HG02678 (cell line): ENCODE measurements at regions not wholly inside any gene's neighbourhood (a gene's known extent, or its start where the extent isn't known, plus 50 kb on each side); places are given as distances from the start of the nearest gene placed in this dataset.
A peak's percentile ranks its signal among the peaks of the same experiment; 100 is the strongest.

Experiments used
- ATAC-seq: cut with Tn5 transposase; IDR thresholded peaks from one replicate; pipeline ENCODE4 v1.9.1; 2021; ENCODE audit warnings: mild to moderate bottlenecking, moderate library complexity; ENCODE audit not compliant: unreplicated experiment

DNA sequence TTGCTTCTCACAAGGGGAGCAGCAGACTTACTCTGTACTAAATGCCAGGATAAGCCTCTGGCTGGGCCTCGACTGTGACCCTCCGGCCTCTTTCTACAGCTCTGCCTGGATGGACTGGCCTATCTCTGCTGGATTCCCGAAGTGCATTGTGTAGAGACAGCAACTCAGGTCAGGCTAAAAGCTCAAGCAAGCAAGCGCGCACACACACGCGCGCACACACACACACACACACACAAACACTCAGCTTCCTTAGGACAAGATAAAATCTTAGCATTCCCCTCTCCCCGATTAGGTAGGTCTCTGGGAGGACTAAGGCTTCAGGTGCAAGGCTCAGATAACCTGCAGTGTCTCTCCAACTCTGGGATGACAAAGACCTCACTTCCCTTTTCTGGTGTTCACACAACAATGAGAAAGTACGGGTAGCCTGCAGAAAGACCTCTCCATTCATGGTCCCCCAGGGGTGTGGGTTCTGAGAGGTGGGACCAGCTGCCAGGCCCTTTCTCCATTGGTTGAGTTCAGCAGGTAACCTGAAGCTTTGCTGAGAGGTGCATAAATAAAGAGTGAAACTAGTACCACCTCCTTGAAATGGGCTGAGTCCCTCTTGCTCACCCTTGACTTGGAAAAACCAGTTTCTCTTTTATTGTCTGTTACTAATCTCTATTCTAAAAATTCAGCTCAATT, 155.1 kb upstream of the CAMK1G start:
- ATAC-seq = no peak

DNA sequence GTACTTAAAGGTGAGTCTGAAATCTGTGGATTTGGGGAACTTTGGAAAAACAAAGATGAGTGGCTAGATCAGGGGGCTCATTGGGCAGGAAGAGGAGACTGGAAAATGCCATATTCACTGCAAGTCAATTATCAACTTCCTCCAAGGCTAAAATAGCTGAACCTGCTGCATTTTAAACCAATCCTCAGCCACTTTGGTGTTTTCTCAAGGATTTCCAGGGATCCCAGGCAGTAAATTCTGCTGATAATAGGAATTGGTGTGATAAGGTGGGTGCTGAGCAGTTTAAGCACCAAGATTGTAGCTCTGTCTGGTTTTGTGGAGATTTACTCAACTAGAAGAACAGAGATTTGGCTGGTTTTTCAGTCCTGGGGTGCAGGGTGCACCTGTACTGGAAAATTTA, 153.9 kb upstream of the CAMK1G start:
- no peak for ATAC-seq

DNA sequence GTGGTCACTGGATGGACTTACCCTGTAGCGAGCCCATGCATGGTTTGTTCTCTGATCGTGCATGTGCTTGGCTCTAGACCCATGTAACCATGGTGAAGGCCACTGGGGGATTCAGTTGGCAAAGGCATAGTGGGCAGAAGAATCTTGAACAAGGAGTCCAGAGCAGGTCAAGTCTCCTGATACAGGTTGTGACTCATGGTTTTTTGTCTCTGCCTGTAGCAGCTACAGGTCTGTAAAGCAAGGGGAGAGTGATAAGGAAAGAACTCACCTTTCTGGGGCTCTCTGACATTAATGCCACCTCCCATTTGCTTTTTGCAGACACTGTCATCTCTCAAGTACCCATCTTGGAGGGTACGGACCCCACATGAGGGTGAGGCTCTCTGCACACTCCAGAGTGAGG, 153.4 kb upstream of the CAMK1G start:
- no peak for ATAC-seq

DNA sequence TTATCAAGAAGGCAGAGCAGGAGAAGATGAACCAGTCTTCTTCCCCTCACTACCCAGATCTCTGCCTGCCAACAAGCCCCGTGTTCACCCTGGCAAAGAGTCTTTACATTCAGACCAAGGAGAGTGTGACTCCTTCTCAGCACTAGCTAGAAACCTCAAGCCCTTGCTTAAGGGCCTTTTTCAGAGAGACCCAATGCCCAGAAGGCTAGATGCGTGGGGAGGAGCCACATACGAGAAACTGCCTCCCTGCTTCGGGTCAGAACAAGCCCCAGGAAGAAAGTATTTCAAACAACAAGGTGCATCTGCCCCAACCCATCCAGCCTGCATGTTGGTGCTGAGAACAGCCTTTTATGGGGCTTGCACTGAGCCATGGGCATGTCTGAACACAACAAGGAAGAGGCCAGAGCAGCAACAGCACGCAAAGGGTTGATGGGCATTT, 152.7 kb upstream of the CAMK1G start:
- ATAC-seq = no peak

DNA sequence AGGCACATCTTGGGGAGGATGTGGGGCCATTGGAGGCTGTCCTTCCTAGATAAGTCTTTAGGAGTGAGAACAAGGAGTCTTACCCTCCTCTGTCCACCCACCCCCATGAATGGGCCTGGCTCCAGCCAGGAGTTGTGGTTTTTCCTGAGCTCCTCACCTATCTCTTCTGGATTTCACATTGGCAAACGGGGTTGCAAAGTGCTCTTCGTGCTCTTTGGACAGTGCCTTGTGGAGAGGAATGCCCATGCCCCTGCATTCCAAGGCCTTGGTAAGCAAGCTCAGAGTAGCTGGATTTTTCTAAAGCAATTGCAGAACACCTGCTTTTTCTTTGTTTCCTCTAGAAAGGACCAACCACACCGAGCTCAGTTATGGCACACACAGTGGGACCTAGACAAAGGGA, 152.1 kb upstream of the CAMK1G start:
- no peak for ATAC-seq

GRCh38 chr1:209431813-209432442, 151.6 kb upstream of the CAMK1G start:
- ATAC-seq = no peak

DNA sequence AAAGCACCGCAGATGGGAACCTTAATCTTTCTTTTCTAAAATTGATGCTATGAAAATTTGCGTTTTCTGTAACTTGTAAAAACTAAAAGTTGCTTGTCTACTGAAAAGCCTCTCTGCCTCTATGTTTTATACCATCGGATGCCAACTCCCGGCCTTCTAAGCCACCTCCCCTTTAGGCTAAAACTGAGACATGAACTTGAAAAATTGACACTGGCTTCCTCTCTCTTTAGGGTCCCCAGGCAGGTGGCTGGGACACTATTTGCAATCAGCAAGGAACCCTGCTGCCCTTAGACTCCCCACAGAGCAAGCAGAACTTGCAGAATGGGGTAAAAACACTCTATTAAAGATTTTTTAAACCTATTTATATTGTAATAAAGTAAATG, 151.1 kb upstream of the CAMK1G start:
- no peak for ATAC-seq

- ATAC-seq = no peak
Measured at GRCh38 chr1:209433649-209434031, 149.9 kb upstream of the CAMK1G start.

- no peak for ATAC-seq
Measured at GRCh38 chr1:209434066-209434465, 149.4 kb upstream of the CAMK1G start.

GRCh38 chr1:209434631-209435217, 148.8 kb upstream of the CAMK1G start:
- no peak for ATAC-seq

- ATAC-seq = peak; percentile 95
Measured at GRCh38 chr1:209435654-209436566, 147.6 kb upstream of the CAMK1G start.

- ATAC-seq = no peak
Measured at GRCh38 chr1:209439828-209440227, 143.7 kb upstream of the CAMK1G start.

- no peak for ATAC-seq
Measured at GRCh38 chr1:209443361-209443931, 140.1 kb upstream of the CAMK1G start.

- no peak for ATAC-seq
Measured at GRCh38 chr1:209443975-209444651, 139.4 kb upstream of the CAMK1G start.

DNA sequence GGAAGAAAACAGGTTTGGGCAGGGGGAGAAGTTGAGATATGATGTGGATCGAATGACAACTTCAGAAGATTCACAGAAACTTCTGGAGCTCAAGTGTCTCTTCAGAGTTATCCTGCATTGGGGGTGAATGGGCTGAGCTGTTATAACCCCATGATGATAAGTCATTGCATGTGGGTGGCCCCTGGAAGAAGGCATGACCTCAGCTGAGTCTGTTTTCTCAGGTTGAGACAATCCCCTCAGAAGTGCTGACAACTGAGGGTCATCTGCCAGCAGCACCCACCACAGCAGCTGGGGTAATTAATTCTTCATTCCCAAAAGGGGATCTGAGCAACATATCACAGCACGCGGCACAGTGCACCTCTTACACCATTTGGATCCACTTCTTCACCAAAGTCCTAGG, 138.6 kb upstream of the CAMK1G start:
- no peak for ATAC-seq

DNA sequence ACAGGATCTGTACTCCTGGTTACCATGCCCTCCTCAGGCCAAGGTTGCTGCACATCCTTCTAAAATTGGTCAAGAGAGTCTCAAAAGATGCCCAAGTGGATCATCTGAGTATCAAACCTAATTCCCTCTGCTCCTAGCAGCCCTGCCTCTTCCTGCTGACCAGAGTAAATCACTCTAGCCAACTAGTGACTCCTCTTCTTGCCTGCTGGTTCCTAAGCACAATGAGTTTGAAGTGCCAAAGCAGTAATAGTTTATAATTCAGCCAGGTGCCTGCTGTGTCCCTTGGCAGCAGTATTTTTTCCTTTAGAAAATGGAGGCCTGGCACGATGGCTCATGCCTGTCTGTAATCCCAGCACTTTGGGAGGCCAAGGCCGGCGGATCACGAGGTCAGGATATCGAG, 137.9 kb upstream of the CAMK1G start:
- no peak for ATAC-seq

- no peak for ATAC-seq
Measured at GRCh38 chr1:209446356-209446755, 137.2 kb upstream of the CAMK1G start.

DNA sequence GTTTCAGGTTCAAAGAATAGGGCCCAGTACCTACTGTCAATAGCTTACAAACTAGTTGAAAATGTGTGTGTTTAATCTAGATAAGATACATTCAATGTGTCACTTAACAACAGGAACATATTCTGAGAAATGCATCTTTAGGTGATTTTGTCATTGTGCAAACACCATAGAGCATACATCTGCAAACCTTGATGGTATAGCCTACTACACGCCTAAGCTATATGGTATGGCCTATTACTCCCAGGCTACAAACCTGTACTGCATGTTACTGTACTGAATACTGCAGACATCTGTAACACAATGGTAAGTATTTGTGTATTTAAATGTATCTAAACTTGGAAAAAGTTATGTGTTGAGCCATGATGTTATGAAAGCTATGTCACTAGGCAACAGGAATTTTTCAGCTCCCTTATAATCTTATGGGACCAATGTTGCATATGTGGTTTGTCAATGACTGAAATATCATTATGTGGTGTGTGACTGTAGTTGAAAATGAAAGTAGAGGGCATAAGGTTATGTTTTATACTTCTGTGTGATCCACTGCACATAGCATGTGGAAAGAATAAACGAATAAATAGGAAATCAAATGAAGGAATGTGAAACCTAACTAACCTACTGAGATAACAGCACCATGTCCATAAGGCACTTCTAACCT, 129.0 kb upstream of the CAMK1G start:
- ATAC-seq = no peak

DNA sequence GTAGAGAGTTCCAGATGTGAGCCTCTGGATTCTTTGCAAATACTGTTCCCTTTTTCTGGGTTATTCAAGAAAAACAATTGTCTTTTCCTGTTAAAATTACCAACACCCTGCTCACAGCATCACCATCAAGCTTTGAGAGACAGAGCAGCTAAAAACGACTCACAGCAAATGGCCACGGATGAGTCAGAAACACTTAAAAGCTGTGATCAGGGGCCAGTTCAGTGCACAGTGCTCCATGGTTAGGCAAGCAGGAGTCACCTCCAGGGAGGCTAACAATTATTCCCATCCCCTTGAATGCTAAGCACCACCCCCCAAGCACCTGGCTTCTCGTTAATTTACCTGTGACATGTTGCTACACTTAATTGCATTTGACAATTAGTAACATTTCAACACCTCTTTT, 128.4 kb upstream of the CAMK1G start:
- ATAC-seq = no peak
